SJCRH30 (cell line): ENCODE measurements at regions not wholly inside any gene's neighbourhood (a gene's known extent, or its start where the extent isn't known, plus 50 kb on each side); places are given as distances from the start of the nearest gene placed in this dataset.
"Not testable (repeated sequence)": the region's sequence is repeated elsewhere in the genome, so short reads cannot be mapped to it uniquely, and the experiment has no call there.

ENCODE experiments used
- DNase-seq, 2 experiments: peaks; one replicate each; pipeline ENCODE4 v3.0.0-alpha.2; 2015 to 2020
- H3K27ac ChIP-seq: fragments of 250-450 bp; sonication (Bioruptor Pico); 2 replicates; pipeline ENCODE4 v1.5.1; 2020; ENCODE audit warnings: mild to moderate bottlenecking, moderate library complexity
- H3K27me3 ChIP-seq: fragments of 250-450 bp; sonication (Bioruptor Pico); 2 replicates; pipeline ENCODE4 v1.5.1; 2020; ENCODE audit warnings: mild to moderate bottlenecking, moderate library complexity
- H3K36me3 ChIP-seq: fragments of 250-450 bp; sonication (Bioruptor Pico); 2 replicates; pipeline ENCODE4 v1.5.1; 2020; ENCODE audit warnings: mild to moderate bottlenecking, moderate library complexity
- H3K4me1 ChIP-seq: fragments of 250-450 bp; sonication (Bioruptor Pico); 2 replicates; pipeline ENCODE4 v1.5.1; 2020; ENCODE audit warnings: mild to moderate bottlenecking, moderate library complexity
- H3K4me3 ChIP-seq: fragments of 250-450 bp; sonication (Bioruptor Pico); 2 replicates; pipeline ENCODE4 v1.5.1; 2020; ENCODE audit warnings: mild to moderate bottlenecking, moderate library complexity
- H3K9me3 ChIP-seq: fragments of 250-450 bp; sonication (Bioruptor Pico); replicated peaks from 2 replicates; pipeline ENCODE4 v1.5.1; 2020; ENCODE audit warnings: mild to moderate bottlenecking, moderate library complexity

DNA sequence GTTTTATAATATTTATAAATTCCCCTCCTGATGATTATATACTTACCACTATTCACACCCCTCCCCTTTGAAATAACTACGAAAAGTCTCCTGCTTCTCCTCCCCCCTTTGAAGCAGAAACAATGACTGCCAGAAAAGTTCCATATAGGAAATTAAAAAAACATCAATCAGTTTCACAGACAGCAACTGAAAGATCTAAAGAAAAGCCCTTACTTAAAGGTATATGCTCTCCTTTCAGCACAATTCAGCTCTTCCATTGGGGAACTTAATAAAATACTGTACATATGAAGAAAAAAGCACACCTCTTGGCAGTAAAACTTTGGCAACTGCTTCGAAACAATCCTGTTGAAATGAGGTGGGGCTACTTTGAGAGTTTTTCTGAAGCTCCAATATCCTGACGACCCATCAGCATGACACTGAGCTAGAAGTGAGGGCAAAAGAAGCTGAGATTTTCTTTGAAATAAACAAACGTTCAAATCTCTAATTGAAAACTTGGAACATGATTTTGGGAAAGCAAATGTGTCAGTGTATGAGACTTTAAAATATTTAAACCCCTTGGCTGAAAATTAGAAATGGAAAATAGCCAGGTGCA is 147.6 kb upstream of the RXFP2 start:
- Histone ChIP-seq H3K27ac (no peak overlapping the region), H3K36me3 (no peaks in the 10 kb centered on the region), H3K4me1 (no peaks in the 10 kb centered on the region), H3K4me3 (no peak overlapping the region), H3K27me3 (no peaks in the 10 kb centered on the region), H3K9me3 (no peaks in the 10 kb centered on the region)
- no peak for DNase-seq

DNA sequence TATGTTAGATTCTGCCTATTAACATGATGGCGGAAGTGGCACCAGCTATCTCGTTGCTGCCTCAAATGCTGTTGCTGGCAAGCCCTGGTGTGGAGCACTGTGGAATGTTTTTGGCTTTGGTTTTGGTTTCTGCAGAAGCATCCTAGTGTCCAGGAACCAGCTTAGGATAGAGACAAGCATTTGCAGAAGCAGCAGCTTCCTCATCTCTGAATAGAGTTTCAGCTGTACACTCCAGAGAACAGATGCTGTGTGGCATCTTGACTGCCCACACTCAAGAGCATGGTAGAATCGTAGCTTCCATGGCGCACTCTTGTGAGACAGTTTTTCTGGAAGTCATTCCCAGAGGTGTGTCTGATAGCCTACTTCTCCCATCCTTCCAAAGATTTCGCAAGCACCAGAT is 145.3 kb upstream of the RXFP2 start:
- H3K27ac ChIP-seq = no peak overlapping the region
- DNase-seq = no peak
- H3K36me3 ChIP-seq = no peaks in the 10 kb centered on the region
- H3K4me3 ChIP-seq = no peak overlapping the region
- H3K9me3 ChIP-seq = no peaks in the 10 kb centered on the region
- H3K27me3 ChIP-seq = no peaks in the 10 kb centered on the region
- H3K4me1 ChIP-seq = no peaks in the 10 kb centered on the region

DNA sequence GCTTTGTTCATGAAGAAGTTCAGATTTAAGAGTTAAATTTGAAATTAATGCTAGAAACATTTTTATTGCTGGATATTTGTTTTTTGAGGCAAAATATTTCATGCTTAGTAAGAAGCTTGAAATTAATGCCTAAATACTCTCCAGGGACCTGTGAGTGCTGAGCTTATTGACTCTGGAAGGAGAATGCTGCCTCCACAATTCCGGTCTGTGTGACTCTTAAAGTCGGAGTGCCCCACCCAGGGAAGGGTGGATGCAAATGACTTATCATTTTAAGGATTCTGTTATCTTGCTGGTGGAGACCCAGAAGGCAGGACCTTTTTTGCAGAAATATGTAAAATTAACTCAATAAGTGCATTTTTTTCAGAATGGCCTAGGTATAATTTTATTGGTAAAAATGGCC is 143.8 kb upstream of the RXFP2 start:
- no peak overlapping the region for H3K27ac ChIP-seq

GRCh38 chr13:31598990-31599389 is 140.3 kb upstream of the RXFP2 start:
- Histone ChIP-seq H3K4me1 (no peaks in the 10 kb centered on the region), H3K36me3 (no peaks in the 10 kb centered on the region), H3K4me3 (no peak overlapping the region), H3K27me3 (no peaks in the 10 kb centered on the region), H3K27ac (no peak overlapping the region), H3K9me3 (no peaks in the 10 kb centered on the region)
- no peak for DNase-seq

More for the DNA sequence above, 143.8 kb upstream of the RXFP2 start:
- no peak for DNase-seq
- no peaks in the 10 kb centered on the region for H3K9me3 ChIP-seq
- no peaks in the 10 kb centered on the region for H3K36me3 ChIP-seq
- H3K27me3 ChIP-seq = no peaks in the 10 kb centered on the region
- H3K4me3 ChIP-seq = no peak overlapping the region
- H3K4me1 ChIP-seq = no peaks in the 10 kb centered on the region

DNA sequence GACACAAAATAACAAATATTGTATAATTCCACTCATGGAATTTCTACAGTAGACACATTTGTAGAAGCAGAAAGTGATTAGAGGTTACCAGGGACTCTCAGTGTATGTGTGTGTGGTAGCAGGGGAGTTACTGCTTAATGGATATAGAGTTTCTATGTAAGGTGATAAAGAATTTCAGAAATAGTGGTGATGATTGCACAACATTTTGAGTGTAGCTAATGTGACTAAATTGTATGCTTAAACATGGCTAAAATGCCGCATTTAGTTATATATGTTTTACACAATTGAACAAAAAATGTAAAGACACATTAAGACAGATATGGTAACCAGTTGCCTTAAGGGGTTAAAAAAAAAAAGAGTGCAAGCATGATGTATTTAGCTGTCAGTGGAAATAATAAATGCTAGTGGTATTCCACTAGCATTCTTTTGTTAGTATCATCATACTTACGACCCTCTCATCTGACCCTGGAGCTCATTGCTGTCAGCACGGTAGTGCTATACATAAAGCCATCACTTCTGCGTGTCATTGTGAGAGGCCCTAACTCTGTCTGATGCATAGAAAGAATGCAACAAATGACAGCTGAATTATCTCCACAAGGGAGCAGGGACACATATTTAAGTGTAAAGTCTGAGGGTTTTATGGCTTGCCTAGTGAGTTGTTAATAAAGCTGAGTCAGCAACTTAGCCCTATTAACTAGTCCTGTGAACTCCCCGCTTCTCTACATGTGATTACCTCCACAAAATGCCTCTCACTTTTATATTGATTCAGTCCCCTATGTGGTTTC is 134.1 kb upstream of the RXFP2 start:
- H3K9me3 ChIP-seq = no peaks in the 10 kb centered on the region
- DNase-seq = no peak

DNA sequence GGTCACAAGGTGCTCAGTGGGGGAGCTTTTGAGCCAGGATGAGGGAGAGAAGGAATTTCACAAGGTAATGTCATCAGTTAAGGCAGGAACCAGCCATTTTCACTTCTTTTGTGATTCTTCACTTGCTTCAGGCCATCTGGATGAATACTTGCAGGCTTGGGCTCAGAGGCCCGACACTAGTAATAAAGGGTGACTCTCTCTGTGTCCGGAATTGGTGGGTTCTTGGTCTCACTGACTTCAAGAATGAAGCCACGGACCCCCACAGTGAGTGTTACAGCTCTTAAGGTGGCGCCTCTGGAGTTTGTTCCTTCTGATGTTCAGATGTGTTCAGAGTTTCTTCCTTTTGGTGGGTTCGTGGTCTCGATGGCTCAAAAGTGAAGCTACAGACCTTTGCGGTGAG is 131.8 kb upstream of the RXFP2 start:
- H3K4me3 ChIP-seq, H3K4me1 ChIP-seq, H3K9me3 ChIP-seq, H3K27me3 ChIP-seq, H3K27ac ChIP-seq, H3K36me3 ChIP-seq, DNase-seq: not testable (repeated sequence)

More for the DNA sequence above, 134.1 kb upstream of the RXFP2 start:
- H3K27me3 ChIP-seq = no peaks in the 10 kb centered on the region
- no peaks in the 10 kb centered on the region for H3K4me1 ChIP-seq
- no peak overlapping the region for H3K27ac ChIP-seq
- H3K4me3 ChIP-seq = no peak overlapping the region
- no peaks in the 10 kb centered on the region for H3K36me3 ChIP-seq

- H3K4me1 ChIP-seq, H3K27me3 ChIP-seq, DNase-seq, H3K4me3 ChIP-seq, H3K36me3 ChIP-seq, H3K27ac ChIP-seq, H3K9me3 ChIP-seq: not testable (repeated sequence)
These were observed 130.5 kb upstream of the RXFP2 start for GRCh38 chr13:31608780-31609179.

DNA sequence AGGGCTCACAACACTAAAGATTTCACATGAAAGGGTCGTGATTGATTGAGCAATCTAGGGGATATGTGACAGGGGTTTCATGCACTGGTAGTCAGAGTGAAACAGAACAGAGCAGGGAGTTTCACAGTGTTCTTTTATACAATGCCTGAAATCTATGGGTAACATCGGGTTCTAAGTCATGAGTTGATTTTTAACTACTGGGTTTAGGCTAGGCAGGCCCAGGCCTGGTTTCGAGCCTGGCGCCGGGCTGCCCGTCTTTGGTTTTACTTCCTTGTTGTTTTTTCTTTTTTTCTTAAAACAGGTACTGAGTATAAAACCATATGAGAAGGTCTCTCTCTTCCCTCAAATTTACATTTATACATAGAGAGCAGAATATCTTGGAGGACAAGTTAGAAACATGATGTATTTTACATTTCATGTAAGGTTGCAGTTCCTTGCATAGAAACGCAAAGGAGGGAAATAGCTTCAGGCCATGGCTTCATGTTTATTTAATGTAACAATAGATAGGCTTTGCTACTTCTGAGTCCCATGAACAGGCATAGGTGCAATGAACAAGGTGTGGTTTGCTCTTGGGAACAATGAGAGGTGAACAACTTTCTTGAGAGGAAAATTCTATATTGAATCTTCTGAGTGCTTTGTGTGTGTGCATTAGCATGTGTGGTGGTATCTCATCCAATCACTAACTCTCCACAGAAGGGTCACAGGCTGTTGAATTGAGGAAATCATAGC is 128.9 kb upstream of the RXFP2 start:
- H3K36me3 ChIP-seq = no peaks in the 10 kb centered on the region
- H3K4me3 ChIP-seq = no peak overlapping the region
- no peak for DNase-seq
- no peaks in the 10 kb centered on the region for H3K9me3 ChIP-seq
- H3K27me3 ChIP-seq = no peaks in the 10 kb centered on the region
- H3K27ac ChIP-seq = no peak overlapping the region
- no peaks in the 10 kb centered on the region for H3K4me1 ChIP-seq

DNA sequence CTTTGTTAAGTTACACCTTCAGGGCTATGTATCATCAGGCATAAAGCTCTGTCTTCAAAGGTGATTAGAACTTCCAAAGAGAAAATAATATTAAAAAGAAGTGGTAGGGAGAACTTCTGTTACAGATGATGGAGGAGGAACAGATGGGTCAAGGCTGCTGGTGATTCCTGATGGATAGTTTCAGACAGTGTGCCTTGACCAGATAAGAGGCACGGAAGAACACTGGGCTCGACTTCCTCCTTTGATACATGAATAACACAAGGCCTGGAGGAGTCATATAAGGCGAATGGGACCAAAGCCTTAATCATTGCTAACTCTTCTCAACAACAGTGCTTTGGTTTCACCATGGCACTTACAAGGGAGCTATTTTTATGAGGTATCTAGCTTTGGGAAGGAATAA is 128.1 kb upstream of the RXFP2 start:
- Histone ChIP-seq H3K4me3 (no peak overlapping the region), H3K9me3 (no peaks in the 10 kb centered on the region), H3K27me3 (no peaks in the 10 kb centered on the region), H3K36me3 (no peaks in the 10 kb centered on the region), H3K4me1 (no peaks in the 10 kb centered on the region), H3K27ac (no peak overlapping the region)
- no peak for DNase-seq

DNA sequence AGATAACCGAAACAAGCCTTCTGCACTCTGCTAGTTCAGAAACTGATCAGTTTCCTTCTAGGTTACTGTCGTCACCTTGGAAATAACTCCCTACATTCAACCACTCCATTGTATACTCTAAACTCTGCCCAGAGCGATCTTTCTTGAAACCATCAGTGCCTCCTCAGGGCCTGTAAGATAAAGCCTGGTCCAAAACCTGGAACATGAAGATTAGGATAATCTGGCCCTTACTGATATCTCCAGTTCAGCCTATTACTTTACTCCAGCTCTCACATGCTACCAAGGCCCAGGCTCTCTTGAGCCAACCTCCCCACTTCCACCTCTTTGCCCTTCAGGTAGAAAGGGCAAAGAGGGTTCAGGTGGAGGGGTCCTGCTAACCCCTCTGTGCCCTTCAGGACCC is 125.3 kb upstream of the RXFP2 start:
- no peaks in the 10 kb centered on the region for H3K9me3 ChIP-seq
- DNase-seq = no peak
- no peak overlapping the region for H3K27ac ChIP-seq
- no peak overlapping the region for H3K4me3 ChIP-seq
- no peaks in the 10 kb centered on the region for H3K36me3 ChIP-seq
- no peaks in the 10 kb centered on the region; the same call in 1 of the 2 replicates for H3K27me3 ChIP-seq
- H3K4me1 ChIP-seq = no peaks in the 10 kb centered on the region

- no peak overlapping the region for H3K4me3 ChIP-seq
- H3K9me3 ChIP-seq = no peaks in the 10 kb centered on the region
- no peaks in the 10 kb centered on the region for H3K4me1 ChIP-seq
- no peaks in the 10 kb centered on the region for H3K36me3 ChIP-seq
- no peak overlapping the region for H3K27ac ChIP-seq
- no peaks in the 10 kb centered on the region; the same call in 1 of the 2 replicates for H3K27me3 ChIP-seq
- DNase-seq = no peak
These were observed 124.6 kb upstream of the RXFP2 start for GRCh38 chr13:31614704-31615103.

- Histone ChIP-seq H3K27me3 (no peaks in the 10 kb centered on the region), H3K27ac (no peak overlapping the region), H3K9me3 (no peaks in the 10 kb centered on the region), H3K4me3 (no peak overlapping the region), H3K36me3 (no peaks in the 10 kb centered on the region), H3K4me1 (no peaks in the 10 kb centered on the region)
- no peak for DNase-seq
These were observed 114.2 kb upstream of the RXFP2 start for GRCh38 chr13:31625115-31625514.

GRCh38 chr13:31627097-31627845 is 112.1 kb upstream of the RXFP2 start:
- no peaks in the 10 kb centered on the region for H3K27me3 ChIP-seq
- no peaks in the 10 kb centered on the region for H3K9me3 ChIP-seq
- H3K36me3 ChIP-seq = no peaks in the 10 kb centered on the region
- DNase-seq = no peak
- no peak overlapping the region for H3K4me3 ChIP-seq
- H3K4me1 ChIP-seq = no peaks in the 10 kb centered on the region
- H3K27ac ChIP-seq = no peak overlapping the region

DNA sequence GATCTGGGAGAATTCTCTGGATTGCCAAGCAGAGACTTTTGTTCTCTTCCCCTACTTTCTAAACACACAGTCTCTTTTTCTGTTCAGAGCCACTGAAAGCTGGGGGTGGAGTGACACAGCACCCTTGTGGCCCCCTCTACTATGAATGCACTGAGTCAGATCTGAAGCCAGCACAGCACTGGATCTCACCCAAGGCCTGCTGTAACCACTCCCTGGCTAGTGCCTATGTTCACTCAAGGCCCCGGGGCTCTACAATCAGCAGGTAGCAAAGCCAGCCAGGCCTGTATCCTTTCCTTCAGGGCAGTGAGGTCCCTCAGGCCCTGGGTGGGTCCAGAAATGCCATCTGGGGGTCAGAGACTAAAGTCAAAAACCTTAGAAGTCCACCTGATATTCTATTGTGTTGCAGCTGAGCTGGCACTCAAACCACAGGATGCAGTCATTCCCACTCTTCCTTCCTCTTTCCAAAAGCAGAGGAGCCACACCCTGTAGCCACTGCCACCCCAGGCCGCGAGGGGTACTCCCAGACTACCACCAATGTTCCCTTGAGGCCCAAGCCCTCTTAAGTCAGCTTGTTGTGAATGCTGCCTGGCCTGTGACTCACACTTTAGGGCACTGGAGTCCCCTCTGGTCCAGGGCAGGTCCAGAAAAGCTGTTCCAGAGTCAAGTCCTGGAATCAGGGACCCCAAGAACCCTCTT is 110.1 kb upstream of the RXFP2 start:
- H3K27ac ChIP-seq = no peak overlapping the region
- no peaks in the 10 kb centered on the region for H3K4me1 ChIP-seq
- no peak for DNase-seq

More for the DNA sequence above, 110.1 kb upstream of the RXFP2 start:
- no peaks in the 10 kb centered on the region for H3K36me3 ChIP-seq
- H3K27me3 ChIP-seq = no peaks in the 10 kb centered on the region
- no peaks in the 10 kb centered on the region for H3K9me3 ChIP-seq
- H3K4me3 ChIP-seq = no peak overlapping the region
